HG02588 (cell line): ENCODE measurements at regions not wholly inside any gene's neighbourhood (a gene's known extent, or its start where the extent isn't known, plus 50 kb on each side); places are given as distances from the start of the nearest gene placed in this dataset.

ENCODE experiments used
- ATAC-seq: cut with Tn5 transposase; IDR thresholded peaks from one replicate; pipeline ENCODE4 v1.9.1; 2021; ENCODE audit warnings: mild to moderate bottlenecking, moderate library complexity; ENCODE audit not compliant: unreplicated experiment

DNA sequence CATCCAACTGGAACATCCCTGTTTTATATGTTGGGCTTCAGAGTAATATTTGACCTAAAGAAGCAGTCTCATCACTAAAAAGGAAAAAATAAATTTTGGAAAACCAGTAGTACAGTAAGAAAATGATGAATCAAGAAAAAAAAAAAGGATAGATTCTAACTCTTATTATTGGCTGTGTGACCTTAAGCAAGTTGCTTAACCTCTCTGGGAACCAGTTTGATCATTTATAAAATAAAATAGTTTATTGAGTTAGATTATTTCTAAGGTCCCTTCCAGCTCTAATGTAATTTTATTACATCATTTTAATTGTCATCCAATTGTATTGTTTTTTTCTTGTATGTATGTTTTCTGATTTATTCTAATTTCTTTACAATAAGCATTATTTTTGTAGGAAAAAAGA lies 127.0 kb downstream of the PRELID2 start:
- ATAC-seq: no peak

GRCh38 chr5:145704724-145705123 lies 130.4 kb downstream of the PRELID2 start:
- ATAC-seq: no peak

GRCh38 chr5:145703856-145704255 lies 131.3 kb downstream of the PRELID2 start:
- ATAC-seq: no peak

DNA sequence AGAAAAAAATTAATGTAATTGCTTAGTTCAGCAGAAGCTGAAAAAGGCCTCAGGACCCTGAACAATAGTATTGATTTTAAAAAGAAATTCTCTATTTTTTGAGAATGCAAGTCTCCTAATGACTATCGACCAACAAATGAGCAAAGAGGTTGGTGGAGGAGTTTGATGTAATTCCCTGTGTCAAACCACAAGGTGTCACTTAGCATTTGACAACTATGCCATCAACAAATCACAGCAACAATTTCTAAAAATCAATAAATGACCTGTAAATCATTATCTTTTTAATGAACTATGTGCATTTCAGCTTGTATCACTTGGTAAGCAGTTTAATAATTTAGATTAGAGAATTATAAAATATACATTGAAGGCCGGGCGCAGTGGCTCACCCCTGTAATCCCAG lies 133.7 kb downstream of the PRELID2 start:
- ATAC-seq: no peak

DNA sequence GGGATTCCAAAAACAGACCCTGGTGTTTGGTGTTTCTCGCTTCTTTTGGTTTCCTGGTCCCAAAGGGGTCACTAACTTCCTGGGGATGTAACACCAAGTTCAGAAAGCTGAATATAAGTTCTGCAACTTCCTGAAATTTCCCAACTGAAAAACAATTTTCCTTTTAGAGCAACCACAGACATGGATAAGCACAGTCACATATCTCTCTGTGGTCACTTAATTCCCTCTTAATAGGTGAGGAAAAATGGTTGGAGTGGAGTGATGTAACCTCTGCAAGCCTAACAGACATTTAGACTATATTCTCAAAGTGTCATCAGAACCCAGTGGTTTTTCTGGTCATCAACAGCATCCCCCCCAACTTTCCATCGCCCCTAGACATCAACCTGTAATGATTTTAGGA lies 135.3 kb downstream of the PRELID2 start:
- ATAC-seq: no peak

DNA sequence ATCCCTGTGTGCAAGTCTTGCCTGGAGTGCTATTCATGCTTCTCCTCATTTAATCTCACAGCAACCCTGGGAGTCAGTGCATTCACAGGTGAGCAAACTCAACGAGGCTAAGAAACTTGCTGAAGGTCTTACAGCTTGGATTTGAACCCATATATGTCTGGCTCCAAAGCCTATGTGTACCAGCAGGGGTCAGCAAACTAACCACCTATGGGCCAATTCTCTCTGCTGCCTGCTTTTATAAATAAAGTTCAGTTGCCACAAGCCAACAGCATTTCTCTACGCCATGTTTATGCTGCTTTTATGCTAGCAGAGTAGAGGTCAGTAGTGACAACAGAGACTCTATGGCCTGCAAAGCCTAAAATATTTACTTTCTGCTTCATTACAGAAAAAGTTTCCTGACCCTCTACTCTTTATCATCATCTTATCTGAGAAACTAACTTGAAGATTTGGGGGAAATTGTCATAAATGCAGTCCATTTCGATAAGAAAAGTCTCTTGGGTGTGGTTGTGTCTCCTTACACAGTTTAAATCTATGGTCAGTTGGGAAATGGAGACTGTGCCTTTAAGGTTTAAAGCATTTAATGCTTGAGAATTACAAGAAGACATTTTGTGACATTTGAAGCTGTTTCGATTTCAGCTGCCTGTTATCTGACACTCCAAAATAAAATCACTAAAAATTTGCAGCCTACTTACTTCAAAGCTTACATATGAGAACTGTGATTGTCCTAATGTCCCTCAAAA lies 137.7 kb downstream of the PRELID2 start:
- ATAC-seq: no peak

- ATAC-seq: peak; percentile 79
Observed at GRCh38 chr5:145689235-145689634, 145.9 kb downstream of the PRELID2 start.

DNA sequence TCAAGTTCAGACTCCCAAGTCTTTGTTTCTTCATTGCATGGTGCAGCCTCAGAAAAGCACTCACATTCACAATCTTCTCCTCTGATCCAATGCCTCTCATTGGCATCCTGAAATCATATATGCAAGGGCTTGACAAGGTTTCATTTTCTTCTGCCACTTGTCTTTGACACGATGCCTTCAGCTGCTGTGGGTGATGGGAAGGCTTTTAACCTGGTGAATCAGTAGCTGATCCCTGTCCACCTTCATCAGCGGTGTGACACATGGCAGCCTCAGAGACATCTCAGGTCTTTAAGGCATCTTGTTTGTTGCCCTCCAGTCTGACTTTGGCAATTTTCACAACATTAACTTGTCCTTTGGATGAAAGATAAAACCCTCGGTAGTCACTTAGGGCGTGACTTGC lies 147.2 kb downstream of the PRELID2 start:
- ATAC-seq: no peak

DNA sequence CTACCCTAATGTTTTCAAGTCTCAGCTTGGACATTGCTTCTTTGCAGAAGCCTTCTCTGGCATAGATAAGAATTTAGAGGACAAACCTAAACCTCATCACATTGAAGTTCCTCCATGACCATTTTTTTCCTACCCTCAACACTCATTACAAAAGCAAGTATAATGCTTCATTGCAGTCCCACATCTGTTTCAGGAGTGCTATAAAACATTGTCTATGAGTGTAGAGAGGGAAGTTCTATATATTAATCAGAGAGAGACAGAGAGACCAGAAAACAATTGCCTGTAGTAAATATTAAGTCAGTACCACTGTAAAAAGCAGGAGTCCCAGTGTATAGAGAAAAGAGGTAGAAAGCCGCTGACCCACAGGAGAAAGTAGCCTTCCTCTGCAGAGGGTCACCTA lies 149.7 kb downstream of the PRELID2 start:
- no peak for ATAC-seq

DNA sequence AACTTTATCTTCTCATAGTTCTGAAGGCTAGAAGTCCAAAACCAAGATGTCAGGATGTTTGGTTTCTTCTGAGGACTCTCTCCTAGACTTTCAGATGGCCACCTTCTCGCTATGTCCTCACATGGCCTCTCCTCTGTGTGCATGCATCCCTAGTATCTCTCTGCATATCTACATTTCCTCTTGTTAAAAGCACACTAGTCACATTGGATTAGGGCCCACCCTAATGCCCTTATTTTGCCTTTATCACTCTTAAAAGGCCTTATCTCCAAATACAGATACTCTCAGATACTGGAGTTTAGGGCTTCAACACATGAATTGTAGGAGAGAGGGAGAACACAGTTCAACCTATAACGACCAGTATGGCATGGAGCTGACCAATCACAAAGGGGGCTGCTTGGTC lies 151.7 kb downstream of the PRELID2 start:
- ATAC-seq: no peak

DNA sequence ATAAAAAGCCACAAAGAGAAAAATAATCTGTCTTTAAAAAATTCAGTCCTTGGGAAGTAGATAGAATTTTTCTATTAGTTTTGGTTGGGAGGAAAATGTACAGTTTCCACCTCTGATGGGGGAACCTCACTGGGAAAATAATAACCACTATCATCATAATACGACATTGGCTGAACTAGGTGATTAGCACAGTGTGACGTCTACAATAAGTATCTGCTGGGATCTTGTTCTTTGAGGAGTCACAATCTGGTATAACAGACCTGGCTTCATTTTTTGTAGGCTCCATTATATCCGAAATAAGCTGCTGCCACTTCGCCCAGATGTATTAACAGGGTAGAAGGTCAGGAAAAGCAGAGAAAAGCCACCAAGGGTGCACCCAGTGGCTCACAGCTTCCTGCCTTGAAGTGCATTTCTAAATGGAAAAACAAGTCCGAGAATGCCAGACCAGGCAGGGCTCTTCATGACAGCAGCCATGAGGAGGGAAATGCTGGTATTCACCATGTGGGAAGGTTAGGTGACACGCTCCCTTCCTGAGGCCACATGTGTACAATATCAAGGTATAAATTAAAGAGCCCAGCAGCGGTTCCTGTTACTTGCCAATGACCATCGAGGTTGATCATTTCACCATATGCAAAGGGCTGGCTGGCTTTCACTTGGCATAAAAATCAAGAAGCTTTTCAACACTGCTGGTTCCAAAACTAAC lies 152.8 kb downstream of the PRELID2 start:
- ATAC-seq: no peak

GRCh38 chr5:145681686-145682085 lies 153.5 kb downstream of the PRELID2 start:
- peak; percentile 95 for ATAC-seq

- ATAC-seq: no peak
Observed at GRCh38 chr5:145681216-145681615, 153.9 kb downstream of the PRELID2 start.

DNA sequence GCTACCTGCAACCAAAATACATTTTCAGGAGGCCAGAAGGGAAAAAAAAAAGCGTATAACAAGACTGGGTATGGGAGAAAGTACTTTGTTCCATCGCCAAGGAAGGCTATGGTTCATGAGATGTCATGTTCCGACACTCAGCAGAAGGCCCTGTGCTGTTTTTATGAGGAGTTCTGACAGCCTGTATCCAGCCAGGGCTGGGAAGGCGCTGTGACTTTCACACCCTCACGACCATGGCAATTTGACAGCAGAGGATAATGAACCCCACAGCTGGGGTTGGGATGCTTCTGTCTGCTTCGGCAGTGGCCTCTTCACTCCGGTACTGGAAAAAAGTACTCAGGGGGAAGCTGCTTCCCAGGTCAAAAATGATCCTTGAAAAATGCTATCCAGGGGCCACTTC lies 154.4 kb downstream of the PRELID2 start:
- no peak for ATAC-seq

GRCh38 chr5:145680169-145680568 lies 155.0 kb downstream of the PRELID2 start:
- no peak for ATAC-seq

- no peak for ATAC-seq
Observed at GRCh38 chr5:145678255-145678654, 156.9 kb downstream of the PRELID2 start.

- no peak for ATAC-seq
Observed at GRCh38 chr5:145673786-145674185, 161.4 kb downstream of the PRELID2 start.

DNA sequence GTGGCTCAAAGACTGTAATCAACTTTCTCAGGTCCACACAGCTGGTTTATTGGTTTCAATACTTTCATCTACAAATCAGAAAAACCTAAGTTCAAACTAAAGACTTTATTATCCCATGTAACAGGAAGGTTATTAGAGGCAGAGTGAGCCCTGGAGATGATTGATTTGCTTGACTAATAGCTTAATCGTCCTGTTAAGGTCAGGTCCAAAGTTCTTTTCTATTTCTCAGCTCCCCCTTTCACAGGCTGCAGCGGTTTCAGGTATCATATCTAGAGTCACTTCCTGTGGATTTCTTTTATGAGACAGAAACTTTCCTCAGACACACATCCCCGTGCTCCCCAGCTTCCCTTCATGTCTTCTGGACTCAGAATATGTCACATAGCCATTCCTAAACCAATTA lies 166.4 kb downstream of the PRELID2 start:
- no peak for ATAC-seq

DNA sequence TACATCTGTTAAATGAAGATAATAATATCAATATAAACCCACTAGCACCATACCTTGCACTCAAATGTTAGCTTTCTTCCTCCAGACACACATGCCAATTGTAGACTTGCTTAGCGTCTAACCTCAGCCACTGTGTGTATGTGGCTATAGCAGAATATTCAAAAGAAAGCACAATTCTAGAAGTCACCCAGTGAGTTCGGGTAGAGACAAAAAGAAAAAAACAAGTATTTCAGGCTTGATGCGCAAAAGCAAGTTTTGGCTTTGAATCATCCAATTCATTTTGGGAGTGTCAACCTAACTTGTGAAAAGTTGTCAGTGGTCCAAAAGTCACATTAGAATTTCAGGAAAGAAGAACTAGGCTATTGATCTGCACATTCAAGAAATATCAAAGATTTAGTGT lies 167.4 kb downstream of the PRELID2 start:
- no peak for ATAC-seq

- ATAC-seq: no peak
Observed at GRCh38 chr5:145666591-145666990, 168.6 kb downstream of the PRELID2 start.

DNA sequence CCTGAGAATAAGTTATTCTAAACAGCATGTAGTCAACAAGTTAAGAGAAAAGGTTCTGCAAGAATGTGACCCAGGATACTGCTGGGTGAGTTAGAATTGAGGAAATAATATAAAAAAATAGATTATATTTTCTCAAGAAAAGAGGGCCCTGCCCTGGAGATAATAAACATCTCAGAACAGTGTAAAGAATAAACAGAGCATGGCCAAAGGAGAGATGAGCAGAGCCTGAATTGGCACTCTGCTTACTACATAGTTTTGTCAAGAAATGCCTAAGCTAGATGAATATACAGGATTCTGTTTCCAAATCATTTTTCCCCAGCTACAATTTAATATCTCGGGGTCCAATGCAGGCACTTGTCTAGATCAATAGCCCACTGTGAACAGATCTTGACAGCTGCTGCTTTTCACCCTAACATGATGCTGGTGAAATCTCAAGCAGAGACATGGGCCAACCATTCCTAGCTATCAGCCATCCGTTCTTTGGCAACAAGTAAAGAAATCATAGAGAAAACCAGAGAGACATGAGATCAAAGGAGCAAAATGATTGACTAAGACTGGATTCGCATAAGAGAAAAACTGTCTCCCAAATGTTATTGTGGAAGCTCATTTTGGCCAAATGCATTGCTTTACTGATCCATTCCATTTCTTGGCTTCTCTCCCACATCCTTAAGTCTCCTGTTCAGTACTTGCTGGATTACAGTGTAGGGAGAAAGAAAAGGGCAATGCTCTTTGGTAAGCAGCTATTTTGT lies 173.2 kb downstream of the PRELID2 start:
- ATAC-seq: no peak
